GM19043 (cell line): ENCODE measurements at regions not wholly inside any gene's neighbourhood (a gene's known extent, or its start where the extent isn't known, plus 50 kb on each side); places are given as distances from the start of the nearest gene placed in this dataset.
"Not testable (repeated sequence)": the region's sequence is repeated elsewhere in the genome, so short reads cannot be mapped to it uniquely, and the experiment has no call there.

ENCODE experiments used
- ATAC-seq: cut with Tn5 transposase; IDR thresholded peaks from one replicate; pipeline ENCODE4 v1.9.1; 2021; ENCODE audit warnings: low read depth; ENCODE audit not compliant: unreplicated experiment

- not testable (repeated sequence) for ATAC-seq
These were observed 65.5 kb upstream of the ERV3-1 start for GRCh38 chr7:65071854-65072431.

GRCh38 chr7:65069476-65069875 is 63.0 kb upstream of the ERV3-1 start:
- not testable (repeated sequence) for ATAC-seq

DNA sequence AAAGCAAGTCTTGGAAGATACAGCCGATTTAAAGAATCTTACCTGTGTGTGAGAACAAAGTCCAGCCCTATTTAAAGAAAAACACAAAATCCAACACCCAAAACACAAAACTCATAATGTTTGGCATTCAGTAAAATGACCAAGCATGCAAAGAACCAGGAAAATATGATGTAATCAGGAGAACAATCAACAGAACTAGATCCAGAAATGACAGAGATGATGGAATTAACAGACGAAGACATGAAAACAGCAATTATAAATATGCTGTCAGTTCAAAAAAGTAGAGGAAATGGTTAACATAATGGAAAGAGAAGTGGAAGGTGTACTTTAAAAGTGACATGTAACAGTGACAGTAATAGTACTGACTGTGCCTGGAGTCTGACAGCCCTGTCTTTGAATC is 56.1 kb upstream of the ERV3-1 start:
- ATAC-seq: not testable (repeated sequence)

DNA sequence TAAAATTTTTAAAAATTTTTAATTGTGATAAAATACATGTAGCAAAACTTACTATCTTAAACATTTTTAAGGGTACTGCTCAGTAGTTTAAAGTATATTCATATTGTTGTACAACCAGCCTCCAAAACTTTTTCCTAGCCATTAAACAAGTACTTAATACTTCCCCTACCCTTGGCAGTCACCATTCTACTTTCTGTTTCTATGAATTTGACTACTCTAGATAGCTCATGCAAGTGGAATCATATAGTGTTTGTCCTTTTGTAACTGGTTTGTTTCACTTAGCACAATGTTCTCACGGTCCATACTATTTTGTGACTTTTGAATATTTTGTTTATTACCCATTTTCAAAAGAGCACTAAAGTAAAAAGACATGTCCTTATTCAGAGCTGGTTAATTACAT is 52.8 kb upstream of the ERV3-1 start:
- not testable (repeated sequence) for ATAC-seq
